GM12892 (cell line): ENCODE measurements at regions not wholly inside any gene's neighbourhood (a gene's known extent, or its start where the extent isn't known, plus 50 kb on each side); places are given as distances from the start of the nearest gene placed in this dataset.

Experiments
- POLR2A ChIP-seq: IDR thresholded peaks from 2 replicates; pipeline ENCODE4 v1.6.1; 2011; ENCODE audit warnings: low read depth, low read length, control low read depth
- POLR2AphosphoS5 ChIP-seq: IDR thresholded peaks from 2 replicates; pipeline ENCODE4 v1.6.1; 2011; ENCODE audit warnings: low read depth, low read length, control low read depth
- TAF1 ChIP-seq: IDR thresholded peaks from 2 replicates; pipeline ENCODE4 v1.6.1; 2011; ENCODE audit warnings: low read depth, mild to moderate bottlenecking, control low read depth, low read length, borderline replicate concordance

- TF ChIP-seq POLR2A, result no peak
- no peak for TF ChIP-seq TAF1
- no peak for TF ChIP-seq POLR2AphosphoS5
These were observed 50.5 kb upstream of the DTNBP1 start for GRCh38 chr6:15713325-15713724.
